ENCODE measurements at regions not wholly inside any gene's neighbourhood (a gene's known extent, or its start where the extent isn't known, plus 50 kb on each side); places are given as distances from the start of the nearest gene placed in this dataset.
"Not testable (repeated sequence)": the region's sequence is repeated elsewhere in the genome, so short reads cannot be mapped to it uniquely, and the experiment has no call there.

DNA sequence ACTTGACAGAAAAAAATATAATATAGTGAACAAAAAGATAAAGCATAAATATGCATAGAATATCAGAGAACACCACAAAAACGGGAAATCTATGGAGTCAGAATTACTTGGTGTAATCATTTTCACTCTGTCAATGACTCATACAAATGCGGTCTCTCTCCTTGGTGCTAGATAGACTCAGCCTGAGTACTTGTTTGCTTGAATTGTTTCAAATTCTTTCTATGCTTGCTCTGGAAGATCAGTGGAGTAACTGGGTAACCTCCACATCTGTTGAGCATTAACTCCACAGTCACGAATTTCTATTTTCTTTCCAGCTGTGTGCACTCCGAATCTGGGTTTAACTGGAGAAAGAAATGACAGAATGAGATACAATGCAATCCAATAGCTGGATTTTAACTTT is 760.4 kb downstream of the ZPLD1 start:
- DNase-seq: no peak

DNA sequence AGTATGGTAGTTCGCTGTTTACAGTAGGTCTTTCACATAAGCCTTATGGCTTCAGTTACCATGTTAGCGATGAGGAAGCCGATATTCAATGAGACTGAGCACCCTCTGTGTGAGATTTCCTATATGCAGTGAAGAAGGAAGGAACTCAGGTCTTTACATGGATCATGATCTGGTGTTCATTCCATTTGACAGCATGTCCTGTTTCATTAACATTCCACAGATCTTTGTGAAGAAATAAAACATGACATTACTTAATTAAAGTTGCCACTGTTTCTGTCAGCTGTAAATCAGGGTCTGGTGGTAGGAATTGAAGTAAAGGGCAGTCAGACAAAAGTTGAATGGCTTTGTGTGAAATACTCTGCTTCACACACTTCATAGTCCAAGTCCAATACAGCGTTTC is 768.6 kb downstream of the ZPLD1 start:
- DNase-seq: no peak

DNA sequence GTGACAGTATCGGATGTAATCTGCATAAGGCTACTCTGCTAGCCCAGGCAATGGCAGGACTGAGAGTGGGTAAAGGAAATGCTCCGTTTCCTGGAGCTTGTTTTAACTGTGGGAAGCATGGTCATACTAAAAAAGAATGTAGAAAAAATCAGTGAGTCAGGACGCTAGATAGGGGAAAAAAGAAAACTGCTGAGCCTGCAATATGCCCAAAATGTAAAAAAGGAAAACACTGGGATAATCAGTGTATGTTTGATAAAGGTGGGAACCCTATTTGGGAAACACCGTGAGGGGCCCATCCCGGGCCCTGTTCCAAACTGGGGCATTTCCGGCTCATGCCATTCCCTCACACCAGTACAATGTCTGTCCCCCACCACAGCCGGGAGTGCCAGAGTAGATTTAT is 775.8 kb downstream of the ZPLD1 start:
- no peak for DNase-seq

DNA sequence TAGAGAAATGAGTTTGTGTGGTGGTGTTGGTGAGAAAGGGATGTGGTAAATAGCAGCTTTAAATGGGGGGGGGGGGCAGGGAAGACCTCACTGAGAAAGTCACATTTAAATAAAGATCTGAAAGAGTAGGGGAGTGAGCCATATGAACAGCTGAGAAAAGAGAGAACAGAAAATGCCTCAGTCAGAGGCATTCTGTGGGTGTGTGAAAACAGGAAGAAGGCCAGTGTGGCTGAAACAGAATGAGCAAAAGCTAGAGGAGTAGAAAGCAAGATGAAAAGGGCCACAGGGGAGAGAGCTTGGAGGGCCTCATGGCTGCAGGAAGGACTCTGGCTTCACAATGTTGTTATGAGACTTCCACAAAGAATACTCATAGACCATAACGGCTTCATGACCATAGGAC is 783.3 kb downstream of the ZPLD1 start:
- no peak for DNase-seq

DNA sequence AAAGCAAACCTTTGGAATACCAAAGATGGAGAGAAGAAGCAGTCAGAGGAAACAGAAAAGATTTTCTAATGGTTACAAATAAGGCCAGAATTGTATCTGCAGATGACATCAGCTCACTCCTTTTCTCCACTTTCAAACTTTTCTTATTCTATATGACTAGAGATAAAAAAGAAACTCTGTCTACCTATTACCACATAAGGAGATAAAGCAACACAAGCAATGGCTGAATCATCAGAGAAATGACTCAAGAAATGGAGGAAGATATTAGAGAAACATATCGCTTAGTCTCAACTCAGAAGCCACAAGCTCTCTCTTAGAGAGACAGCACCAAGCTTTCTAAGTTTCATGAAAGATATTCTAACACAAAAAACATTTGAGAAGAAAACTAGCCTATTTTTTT is 784.0 kb downstream of the ZPLD1 start:
- DNase-seq: no peak

DNA sequence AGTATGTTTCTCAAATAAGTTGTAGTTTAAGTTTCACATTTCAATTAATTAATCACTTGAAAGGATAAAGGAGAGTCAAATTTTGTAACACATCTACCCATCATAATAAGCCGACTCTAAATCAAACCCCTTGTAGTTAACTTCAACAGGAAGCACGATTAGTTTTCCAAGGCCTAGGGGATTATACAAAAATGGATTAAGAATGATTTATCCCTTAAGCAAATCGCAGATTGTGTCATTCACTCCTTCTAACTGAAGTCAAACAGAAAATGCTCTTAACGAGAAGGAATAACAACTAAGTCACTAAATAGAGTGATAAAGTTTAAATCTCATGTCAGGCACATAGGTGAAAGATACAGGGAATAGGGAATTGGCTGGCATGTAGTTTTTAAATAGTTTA is 792.8 kb downstream of the ZPLD1 start:
- no peak for DNase-seq

DNA sequence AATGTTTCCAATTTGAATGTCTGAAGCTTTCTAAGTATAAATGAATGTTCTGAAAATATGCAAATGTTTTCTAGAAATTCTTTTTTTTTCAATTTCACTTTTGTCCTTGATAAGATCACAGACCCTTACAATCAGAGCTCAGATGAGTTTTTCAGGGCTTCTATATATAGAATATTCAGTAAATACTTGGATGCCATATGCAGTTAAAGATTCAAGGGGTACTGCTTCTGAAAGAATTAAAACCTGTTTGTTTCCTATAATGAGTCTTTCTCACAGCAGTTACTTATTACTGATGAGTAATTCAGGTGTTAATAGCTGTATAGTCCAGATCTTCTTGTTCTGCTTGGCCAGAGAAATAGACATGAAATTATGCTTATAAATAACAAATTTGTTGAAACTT is 812.6 kb downstream of the ZPLD1 start:
- DNase-seq: no peak

DNA sequence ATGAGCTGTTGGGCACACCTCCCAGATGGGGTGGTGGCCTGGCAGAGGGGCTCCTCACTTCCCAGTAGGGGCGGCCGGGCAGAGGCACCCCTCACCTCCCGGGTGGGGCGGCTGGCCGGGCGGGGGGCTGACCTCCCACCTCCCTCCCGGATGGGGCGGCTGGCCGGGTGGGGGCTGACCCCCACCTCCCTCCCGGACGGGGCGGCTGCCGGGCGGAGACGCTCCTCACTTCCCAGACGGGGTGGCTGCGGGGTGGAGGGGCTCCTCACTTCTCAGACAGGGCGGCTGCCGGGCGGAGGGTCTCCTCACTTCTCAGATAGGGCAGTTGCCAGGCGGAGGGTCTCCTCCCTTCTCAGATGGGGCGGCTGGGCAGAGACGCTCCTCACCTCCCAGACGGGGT is 820.0 kb downstream of the ZPLD1 start:
- not testable (repeated sequence) for DNase-seq

GRCh38 chr3:103269287-103269686 is 834.5 kb downstream of the ZPLD1 start:
- no peak for DNase-seq

- no peak for DNase-seq
These were observed 836.8 kb downstream of the ZPLD1 start for GRCh38 chr3:103271575-103271974.

DNA sequence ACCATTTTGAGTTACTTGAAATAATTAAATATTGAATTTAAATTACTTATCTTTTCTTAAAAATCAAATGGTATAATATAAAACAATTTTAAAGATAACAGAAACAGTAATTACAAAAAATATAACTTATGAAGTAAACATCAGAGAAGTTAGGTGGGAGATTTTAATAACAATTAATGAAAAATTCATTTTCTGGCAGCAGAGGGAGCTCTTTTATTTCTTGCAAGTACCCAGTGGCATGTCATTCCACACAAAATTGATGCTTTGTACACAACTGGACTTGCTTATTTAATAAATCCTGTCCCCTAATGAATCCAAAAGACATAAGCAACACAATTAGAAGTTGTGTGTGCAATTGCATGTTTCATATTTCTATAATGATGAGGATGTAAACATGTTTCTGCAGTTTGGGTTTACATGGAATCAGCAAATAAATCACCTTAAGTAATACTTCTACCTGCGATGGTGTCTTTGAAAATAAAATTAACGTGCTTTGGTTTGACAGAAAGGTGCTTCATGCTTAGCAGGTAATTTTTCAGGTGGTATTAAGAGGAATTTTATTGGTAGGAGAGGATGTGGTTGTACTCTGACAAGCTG is 861.3 kb downstream of the ZPLD1 start:
- DNase-seq: no peak

DNA sequence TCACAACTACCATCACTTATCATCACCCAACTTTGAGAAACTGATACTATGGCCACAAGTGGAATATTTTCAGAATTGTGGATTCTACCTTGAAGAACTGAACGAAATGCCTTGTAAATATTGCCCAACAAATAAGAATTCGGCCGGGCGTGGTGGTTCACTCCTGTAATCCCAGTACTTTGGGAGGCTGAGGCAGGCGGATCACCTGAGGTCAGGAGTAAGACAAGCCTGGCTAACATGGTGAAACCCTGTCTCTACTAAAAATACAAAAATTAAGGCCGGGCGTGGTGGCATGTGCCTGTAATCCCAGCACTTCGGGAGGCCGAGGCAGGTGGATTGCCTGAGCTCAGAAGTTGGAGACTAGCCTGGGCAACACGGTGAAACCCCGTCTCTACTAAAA is 862.7 kb downstream of the ZPLD1 start:
- not testable (repeated sequence) for DNase-seq

- no peak for DNase-seq
These were observed 871.3 kb downstream of the ZPLD1 start for GRCh38 chr3:103306104-103306503.

DNA sequence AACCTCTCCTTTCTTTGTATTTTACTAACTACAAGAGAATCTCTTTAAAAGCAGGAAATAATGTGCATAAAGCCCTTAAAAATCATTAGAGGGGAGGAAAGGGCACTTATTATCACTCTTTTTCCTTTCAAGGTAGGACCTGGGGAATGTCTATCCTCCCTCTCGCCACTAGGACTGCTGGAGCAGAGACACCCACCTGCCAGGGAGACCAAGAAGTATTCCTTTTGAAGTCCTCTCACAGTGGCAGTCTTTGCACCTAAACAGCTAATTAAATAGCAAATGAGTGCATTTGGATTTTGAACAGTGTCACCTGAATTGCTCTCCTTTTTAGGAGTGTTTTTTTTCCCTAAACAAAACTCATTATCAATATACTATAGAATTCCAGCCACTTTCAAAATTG is 874.1 kb downstream of the ZPLD1 start:
- no peak for DNase-seq

GRCh38 chr3:103319912-103320311 is 885.1 kb downstream of the ZPLD1 start:
- no peak for DNase-seq

- DNase-seq: no peak
These were observed 902.5 kb downstream of the ZPLD1 start for GRCh38 chr3:103337179-103337845.

GRCh38 chr3:103341078-103341606 is 906.3 kb downstream of the ZPLD1 start:
- DNase-seq: no peak

- no peak for DNase-seq
These were observed 907.5 kb downstream of the ZPLD1 start for GRCh38 chr3:103342205-103342731.

DNA sequence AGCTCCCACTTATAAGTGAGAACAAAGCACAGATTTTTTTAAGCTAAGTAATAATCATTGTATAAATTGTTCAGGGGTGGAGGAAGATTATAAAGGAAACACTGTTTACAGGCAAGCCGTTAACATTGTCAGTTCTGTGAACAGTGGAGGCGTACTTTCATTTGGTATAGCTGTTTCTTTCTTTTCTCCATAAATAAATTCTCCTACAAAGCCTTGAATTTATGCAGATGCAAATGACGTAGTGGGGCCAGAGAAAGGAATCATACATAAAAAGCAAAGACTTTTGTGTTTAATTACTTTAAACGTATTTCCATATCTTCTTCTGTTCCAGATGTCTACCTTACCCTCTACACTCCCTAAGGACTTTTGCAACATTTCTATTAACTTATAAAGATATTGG is 914.9 kb downstream of the ZPLD1 start:
- no peak for DNase-seq

DNA sequence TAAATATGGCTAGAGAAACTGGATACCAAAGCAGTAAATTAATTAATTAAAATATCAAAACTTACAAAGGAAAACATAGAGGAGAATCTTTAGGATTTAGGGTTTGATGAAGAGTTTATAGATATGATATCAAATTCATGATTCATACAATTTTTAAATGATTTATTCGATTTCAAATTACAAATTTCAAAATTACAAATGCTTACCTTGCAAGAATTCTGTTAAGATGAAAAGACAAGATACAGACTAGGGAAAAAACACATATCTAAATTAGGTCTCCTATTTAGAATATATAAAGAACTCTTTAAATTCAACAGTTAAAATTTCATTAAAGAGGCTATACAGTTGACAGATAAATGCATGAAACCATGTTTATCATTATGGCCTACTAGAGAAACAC is 930.7 kb downstream of the ZPLD1 start:
- no peak for DNase-seq

GRCh38 chr3:103367481-103367880 is 932.7 kb downstream of the ZPLD1 start:
- DNase-seq: no peak

DNA sequence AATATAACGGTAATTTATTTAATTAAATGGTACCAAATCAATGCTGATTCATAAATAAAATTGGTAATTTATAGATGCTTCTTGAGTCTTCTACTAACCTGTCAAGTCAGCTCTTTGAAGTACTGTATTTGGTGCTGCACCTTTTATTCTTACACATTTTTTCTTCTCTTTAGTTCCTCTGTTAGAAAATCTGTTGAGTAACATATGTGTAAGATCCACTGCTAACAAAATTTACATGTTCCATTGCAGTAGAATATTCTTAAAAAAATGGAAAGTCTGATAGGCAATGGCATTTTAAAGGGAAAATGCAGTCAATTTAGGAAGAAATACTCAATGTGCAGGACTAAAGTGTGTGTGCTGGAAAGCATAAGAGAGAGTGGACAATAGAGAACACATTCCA is 936.6 kb downstream of the ZPLD1 start:
- no peak for DNase-seq

DNA sequence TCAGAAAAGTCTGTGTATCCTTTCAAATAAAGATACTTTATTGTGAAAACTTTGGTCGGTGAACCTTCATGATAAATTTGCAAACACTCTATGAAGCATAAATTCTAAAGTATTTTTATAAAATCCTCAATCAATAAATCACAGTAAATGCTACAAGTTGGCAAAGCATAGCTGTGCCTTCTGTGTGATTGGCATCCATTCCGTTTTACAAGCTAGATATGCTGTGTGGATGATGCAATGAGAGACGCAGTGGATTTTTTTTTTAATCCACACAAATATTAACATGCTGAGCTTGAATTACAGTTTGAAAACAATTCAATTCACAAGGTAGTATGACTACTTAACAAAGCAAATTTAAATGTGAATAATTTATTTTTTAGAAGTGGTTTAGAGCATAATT is 937.2 kb downstream of the ZPLD1 start:
- DNase-seq: no peak

DNA sequence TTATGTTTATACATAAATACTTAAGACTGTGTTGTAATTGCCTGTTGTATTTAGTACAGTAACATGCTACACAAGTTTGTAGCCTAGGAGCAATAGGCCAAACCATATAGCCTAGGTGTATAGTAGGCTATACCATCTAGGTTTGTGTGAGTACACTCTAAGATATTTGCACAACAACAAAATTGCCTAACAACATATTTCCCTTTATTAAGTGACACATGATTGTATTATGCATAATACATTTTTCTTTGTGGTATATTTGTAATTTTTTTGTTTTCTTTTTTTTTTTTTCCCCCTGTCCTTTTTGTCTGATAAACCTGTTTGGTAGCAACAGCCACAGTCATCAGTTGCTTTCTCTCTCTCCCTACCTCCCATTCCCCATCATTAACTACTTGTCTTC is 945.6 kb downstream of the ZPLD1 start:
- no peak for DNase-seq
